PC-3 (cell line): ENCODE measurements at regions not wholly inside any gene's neighbourhood (a gene's known extent, or its start where the extent isn't known, plus 50 kb on each side); places are given as distances from the start of the nearest gene placed in this dataset.

Experiments
- ATAC-seq: fragments of 200-7000 bp; cut with Tn5 transposase; 2 replicates; pipeline ENCODE4 v1.9.1; 2020; ENCODE audit warnings: mild to moderate bottlenecking, moderate library complexity
- BruUV-seq: library from RNA; stranded (reverse); fragments of 400-500 nt; replicated peaks from 2 replicates; lab custom pipeline; 2021; lab: Mats Ljungman, UMichigan
- CTCF ChIA-PET: fragments of 300-600 bp; sonication (Branson Sonifier 250); formaldehyde crosslinking; loops from one replicate; lab custom pipeline; 2022; ENCODE audit warnings: antibody characterized with exemption; lab: Charles Lee
- POLR2A ChIA-PET: fragments of 300-600 bp; sonication (Branson Sonifier 250); formaldehyde crosslinking; loops from one replicate; lab custom pipeline; 2022; ENCODE audit warnings: antibody characterized with exemption; ENCODE audit not compliant: unreplicated experiment; lab: Charles Lee
- DNase-seq: peaks from one replicate; pipeline ENCODE4 v3.0.0-alpha.2; 2015
- H2AFZ ChIP-seq: fragments of 300-600 bp; sonication (generic); 2 replicates; pipeline ENCODE4 v1.6.0; 2016; ENCODE audit warnings: antibody characterized with exemption, low read length
- H3F3A ChIP-seq: fragments of 300-600 bp; sonication (generic); one replicate; pipeline ENCODE4 v1.6.0; 2017; ENCODE audit warnings: antibody characterized with exemption, low read length, control low read depth, mild to moderate bottlenecking; ENCODE audit not compliant: unreplicated experiment
- H3K27ac ChIP-seq: fragments of 300-600 bp; sonication (generic); 2 replicates; pipeline ENCODE4 v1.5.1; 2016; ENCODE audit warnings: mild to moderate bottlenecking, low read length
- H3K27me3 ChIP-seq: fragments of 300-600 bp; sonication (generic); 2 replicates; pipeline ENCODE4 v1.6.1; 2016; ENCODE audit warnings: low read length, mixed read lengths
- H3K36me3 ChIP-seq: fragments of 300-600 bp; sonication (generic); 2 replicates; pipeline ENCODE4 v1.6.1; 2016; ENCODE audit warnings: low read depth, mixed run types, low read length, mixed read lengths
- H3K4me1 ChIP-seq: fragments of 300-600 bp; sonication (generic); 2 replicates; pipeline ENCODE4 v1.5.1; 2016; ENCODE audit warnings: low read length; ENCODE audit not compliant: insufficient read depth
- H3K4me2 ChIP-seq: fragments of 300-600 bp; sonication (generic); 2 replicates; pipeline ENCODE4 v1.6.0; 2016; ENCODE audit warnings: low read length
- H3K4me3 ChIP-seq: fragments of 300-600 bp; sonication (generic); 2 replicates; pipeline ENCODE4 v1.5.1; 2016; ENCODE audit warnings: mild to moderate bottlenecking, low read length, mixed read lengths
- H3K79me2 ChIP-seq: fragments of 300-600 bp; sonication (generic); 2 replicates; pipeline ENCODE4 v1.6.1; 2017; ENCODE audit warnings: low read length, mixed read lengths
- H3K9ac ChIP-seq: fragments of 300-600 bp; sonication (generic); 2 replicates; pipeline ENCODE4 v1.6.0; 2016; ENCODE audit warnings: mild to moderate bottlenecking, low read length
- H3K9me2 ChIP-seq: fragments of 300-600 bp; sonication (generic); replicated peaks from 2 replicates; pipeline ENCODE4 v1.6.1; 2016; ENCODE audit warnings: mixed run types, low read length, mixed read lengths
- H3K9me3 ChIP-seq: fragments of 300-600 bp; sonication (generic); 2 replicates; pipeline ENCODE4 v1.6.1; 2016; ENCODE audit warnings: low read length, mixed read lengths
- H4K20me1 ChIP-seq: fragments of 300-600 bp; sonication (generic); 2 replicates; pipeline ENCODE4 v1.6.1; 2016; ENCODE audit warnings: low read length, mixed read lengths
- EZH2 ChIP-seq: fragments of 300-600 bp; sonication (generic); IDR thresholded peaks from one replicate; pipeline ENCODE4 v1.6.1; 2017; ENCODE audit warnings: antibody characterized with exemption, mild to moderate bottlenecking, low read length; ENCODE audit not compliant: unreplicated experiment
- EZH2phosphoT487 ChIP-seq: fragments of 300-600 bp; sonication (generic); IDR thresholded peaks from 2 replicates; pipeline ENCODE4 v1.6.1; 2018; ENCODE audit warnings: mild to moderate bottlenecking, antibody characterized with exemption, low read length, borderline replicate concordance
- intact Hi-C: fragments of 100-400 bp; cut with micrococcal nuclease; formaldehyde crosslinking; loops from 2 replicates; pipeline ENCODE4 v1.9.0; 2023
- TF ChIP-seq, protein P1 (sequence below): fragments of 300-600 bp; sonication (generic); conservative IDR thresholded peaks from 2 replicates; pipeline ENCODE4 v1.5.1; 2017; ENCODE audit warnings: antibody characterized with exemption, low read depth, mild to moderate bottlenecking, low read length

DNA sequence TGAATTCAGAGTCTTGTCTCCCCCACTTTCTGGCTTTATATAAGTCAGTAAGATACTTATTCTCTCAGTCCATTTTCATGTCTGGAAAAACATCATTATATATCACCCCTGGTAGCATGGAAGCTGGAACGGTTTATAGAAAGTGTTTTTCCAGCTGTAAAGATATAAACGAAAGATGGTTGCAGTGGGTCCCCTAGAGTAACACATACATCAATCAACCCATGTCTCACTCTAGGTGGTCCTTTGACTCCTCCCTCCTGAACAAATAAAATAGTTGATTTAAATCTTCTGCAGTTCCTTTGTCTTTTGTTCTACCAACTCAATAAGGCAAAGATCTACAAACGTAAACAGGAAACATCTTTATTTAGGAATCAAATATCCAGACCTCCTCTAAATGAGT is 1306.1 kb upstream of the TENM3 start:
- Histone ChIP-seq H3F3A (no peaks in the 10 kb centered on the region), H3K4me2 (no peak overlapping the region), H3K79me2 (no peaks in the 10 kb centered on the region), H3K36me3 (no peaks in the 10 kb centered on the region), H3K27me3 (no peaks in the 10 kb centered on the region), H3K4me1 (peaks cover 13% of the 10 kb centered on the region), H3K9me2 (no peaks in the 10 kb centered on the region), H3K9ac (no peak overlapping the region), H3K9me3 (no peaks in the 10 kb centered on the region), H2AFZ (no peak overlapping the region), H3K27ac (no peak overlapping the region), H4K20me1 (no peaks in the 10 kb centered on the region), H3K4me3 (no peak overlapping the region)
- intact Hi-C loops: no loop called here
- TF ChIP-seq, protein P1, sequence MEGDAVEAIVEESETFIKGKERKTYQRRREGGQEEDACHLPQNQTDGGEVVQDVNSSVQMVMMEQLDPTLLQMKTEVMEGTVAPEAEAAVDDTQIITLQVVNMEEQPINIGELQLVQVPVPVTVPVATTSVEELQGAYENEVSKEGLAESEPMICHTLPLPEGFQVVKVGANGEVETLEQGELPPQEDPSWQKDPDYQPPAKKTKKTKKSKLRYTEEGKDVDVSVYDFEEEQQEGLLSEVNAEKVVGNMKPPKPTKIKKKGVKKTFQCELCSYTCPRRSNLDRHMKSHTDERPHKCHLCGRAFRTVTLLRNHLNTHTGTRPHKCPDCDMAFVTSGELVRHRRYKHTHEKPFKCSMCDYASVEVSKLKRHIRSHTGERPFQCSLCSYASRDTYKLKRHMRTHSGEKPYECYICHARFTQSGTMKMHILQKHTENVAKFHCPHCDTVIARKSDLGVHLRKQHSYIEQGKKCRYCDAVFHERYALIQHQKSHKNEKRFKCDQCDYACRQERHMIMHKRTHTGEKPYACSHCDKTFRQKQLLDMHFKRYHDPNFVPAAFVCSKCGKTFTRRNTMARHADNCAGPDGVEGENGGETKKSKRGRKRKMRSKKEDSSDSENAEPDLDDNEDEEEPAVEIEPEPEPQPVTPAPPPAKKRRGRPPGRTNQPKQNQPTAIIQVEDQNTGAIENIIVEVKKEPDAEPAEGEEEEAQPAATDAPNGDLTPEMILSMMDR: no peak
- no peak for TF ChIP-seq EZH2phosphoT487
- TF ChIP-seq EZH2: no peak
- no peak for DNase-seq
- CTCF ChIA-PET: no interaction called here
- POLR2A ChIA-PET: no interaction called here
- no peak for ATAC-seq
- no TSS peak for BruUV-seq

- Histone ChIP-seq H3K4me2 (no peak overlapping the region), H2AFZ (no peak overlapping the region), H3K36me3 (no peaks in the 10 kb centered on the region), H3K9me2 (no peaks in the 10 kb centered on the region), H3K27me3 (no peaks in the 10 kb centered on the region), H3K27ac (no peak overlapping the region), H3K9ac (no peak overlapping the region), H3F3A (no peaks in the 10 kb centered on the region), H3K9me3 (no peaks in the 10 kb centered on the region), H3K4me3 (no peak overlapping the region), H4K20me1 (no peaks in the 10 kb centered on the region), H3K79me2 (no peaks in the 10 kb centered on the region), H3K4me1 (no peaks in the 10 kb centered on the region)
- no TSS peak for BruUV-seq
- no peak for DNase-seq
- ChIA-PET CTCF (no interaction called here), POLR2A (no interaction called here)
- intact Hi-C loops: no loop called here
- no peak for TF ChIP-seq EZH2phosphoT487
- TF ChIP-seq EZH2: no peak
- TF ChIP-seq, protein P1: no peak
- no peak for ATAC-seq
Observed at GRCh38 chr4:180940680-180941079, 1302.5 kb upstream of the TENM3 start.

GRCh38 chr4:180942367-180942916 is 1300.8 kb upstream of the TENM3 start:
- Histone ChIP-seq H3F3A (no peaks in the 10 kb centered on the region), H3K9me3 (no peaks in the 10 kb centered on the region), H3K9ac (no peak overlapping the region), H3K27me3 (no peaks in the 10 kb centered on the region), H3K4me1 (no peaks in the 10 kb centered on the region), H3K4me3 (no peak overlapping the region), H3K79me2 (no peaks in the 10 kb centered on the region), H3K36me3 (no peaks in the 10 kb centered on the region), H4K20me1 (no peaks in the 10 kb centered on the region), H3K27ac (no peak overlapping the region), H2AFZ (no peak overlapping the region), H3K9me2 (no peaks in the 10 kb centered on the region), H3K4me2 (no peak overlapping the region)
- TF ChIP-seq EZH2phosphoT487: no peak
- TF ChIP-seq, protein P1: no peak
- no peak for TF ChIP-seq EZH2
- no peak for DNase-seq
- no TSS peak for BruUV-seq
- ATAC-seq: no peak
- ChIA-PET POLR2A (no interaction called here), CTCF (no interaction called here)
- intact Hi-C loops: no loop called here
